SIG-M5 (cell line): ENCODE measurements at regions not wholly inside any gene's neighbourhood (a gene's known extent, or its start where the extent isn't known, plus 50 kb on each side); places are given as distances from the start of the nearest gene placed in this dataset.

Experiments
- DNase-seq: peaks from one replicate; lab custom pipeline; 2025; lab: John Stamatoyannopoulos, UW

- no peak for DNase-seq
Measured at GRCh38 chr12:24603371-24603770, 345.5 kb downstream of the BCAT1 start.

DNA sequence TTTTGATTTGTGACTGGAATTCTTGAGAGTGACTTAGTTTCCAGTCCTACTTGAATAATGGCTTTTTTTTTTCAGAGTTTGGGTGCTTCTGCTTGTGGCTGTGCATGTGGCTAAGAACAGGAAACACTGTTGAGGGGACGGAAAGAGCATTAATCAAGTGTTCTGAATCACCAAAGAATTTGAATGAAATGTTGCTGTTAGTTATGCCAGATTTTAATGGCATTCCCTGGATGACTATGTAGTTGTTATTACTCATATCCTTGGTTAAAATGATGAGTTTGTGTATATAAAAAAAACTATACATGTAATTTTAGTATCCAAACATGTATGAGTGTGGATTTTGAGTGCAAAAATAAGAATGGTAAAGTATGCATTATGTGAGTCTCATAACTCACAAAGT lies 347.9 kb downstream of the BCAT1 start:
- no peak for DNase-seq

DNA sequence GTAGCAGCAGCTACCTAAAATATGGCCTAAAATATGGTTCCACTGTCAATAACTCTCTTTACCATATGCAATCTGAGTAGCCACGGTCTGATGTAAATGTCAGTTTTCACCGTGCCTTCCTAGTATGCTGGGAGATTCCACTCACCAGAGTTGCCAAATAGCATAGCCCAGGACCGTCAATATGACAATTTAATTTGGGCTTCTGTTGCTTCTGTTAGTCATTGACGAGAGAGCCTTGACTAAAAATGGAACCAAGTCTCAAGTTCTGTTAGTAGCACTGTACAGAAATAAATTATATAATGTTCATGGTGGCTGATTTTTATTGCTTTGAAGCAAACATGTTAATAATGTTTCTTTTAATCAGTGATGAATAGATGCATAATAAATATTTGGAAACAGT lies 348.4 kb downstream of the BCAT1 start:
- DNase-seq = no peak

GRCh38 chr12:24599736-24600135 lies 349.2 kb downstream of the BCAT1 start:
- DNase-seq = no peak

DNA sequence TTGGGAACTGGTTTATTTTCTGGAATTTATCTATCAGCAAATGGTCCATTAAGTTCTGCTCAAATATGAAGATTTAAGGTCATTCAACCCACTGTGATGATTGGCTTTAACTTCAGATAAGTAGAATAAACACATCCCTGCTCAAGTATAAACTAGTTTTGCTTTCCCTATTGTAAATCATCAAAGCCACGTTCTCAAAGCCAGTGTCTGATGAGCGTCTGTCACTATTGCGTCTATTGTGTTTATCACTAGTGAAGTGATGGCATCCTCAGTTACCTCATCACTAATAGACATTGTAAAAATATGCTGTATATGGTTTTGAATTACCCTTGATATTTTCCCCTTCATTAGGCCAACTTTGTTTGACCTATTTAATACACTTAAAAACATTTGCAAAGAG lies 351.3 kb downstream of the BCAT1 start:
- DNase-seq = no peak

- no peak for DNase-seq
Measured at GRCh38 chr12:24596768-24597388, 352.0 kb downstream of the BCAT1 start.

DNA sequence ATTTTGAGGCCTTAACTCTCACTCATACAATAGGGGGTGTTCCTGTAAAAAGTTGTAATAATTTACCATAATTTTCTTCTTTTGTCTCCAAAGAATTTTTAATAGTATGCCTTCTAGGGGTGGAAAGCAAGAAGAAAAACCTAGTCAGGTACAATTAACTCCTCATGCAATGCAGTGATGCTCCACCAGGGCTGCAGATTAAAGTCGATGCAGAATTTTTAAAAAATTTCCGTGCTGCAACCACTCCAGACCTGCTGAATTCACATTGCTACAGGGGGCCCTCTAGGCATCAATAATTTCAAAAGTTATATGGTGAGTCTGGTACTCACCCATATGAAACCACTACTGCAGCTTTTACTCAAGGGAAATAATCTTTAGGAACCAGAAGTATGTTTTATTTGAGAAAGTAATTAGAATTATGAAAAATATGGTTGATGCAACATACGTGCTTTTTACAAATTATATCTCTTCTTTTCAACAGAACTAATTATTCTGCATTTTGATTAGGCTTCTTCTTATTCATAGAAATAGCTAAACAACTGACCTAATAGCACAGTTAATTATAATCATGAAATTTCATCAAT lies 353.2 kb downstream of the BCAT1 start:
- no peak for DNase-seq

DNA sequence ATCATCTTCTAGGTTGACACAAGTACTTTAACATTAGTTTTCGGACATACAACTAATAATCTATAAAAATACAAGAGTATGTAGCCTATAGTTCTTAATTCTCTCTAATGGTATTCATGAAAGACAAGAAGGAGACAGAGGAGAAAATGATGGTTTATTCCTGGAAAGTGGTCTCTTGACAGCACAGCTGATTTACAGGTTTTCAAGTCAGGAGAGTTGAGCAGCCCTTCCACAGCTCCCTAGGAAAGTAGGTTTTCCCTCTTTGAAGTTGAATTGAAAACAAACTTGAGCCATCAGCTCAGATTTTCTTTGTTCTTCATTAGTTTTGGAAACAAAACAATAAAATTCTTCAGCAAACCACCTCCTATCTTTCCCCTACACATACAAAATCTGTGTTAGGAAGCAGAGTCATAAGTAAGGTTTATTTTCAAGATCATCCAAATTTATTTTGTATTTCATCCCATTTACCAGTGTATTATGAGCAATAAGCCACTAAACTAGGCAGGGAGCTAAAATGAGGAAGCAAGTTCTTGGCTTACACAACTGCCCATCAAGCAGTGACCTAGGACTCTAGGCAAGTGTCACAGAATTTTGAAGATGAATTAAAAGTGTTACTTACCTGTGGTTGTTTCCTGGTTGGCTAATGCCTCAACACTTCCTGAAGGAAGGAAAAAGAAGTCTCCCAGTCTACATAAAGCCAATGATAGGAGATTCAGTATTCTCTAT lies 357.0 kb downstream of the BCAT1 start:
- DNase-seq = no peak

DNA sequence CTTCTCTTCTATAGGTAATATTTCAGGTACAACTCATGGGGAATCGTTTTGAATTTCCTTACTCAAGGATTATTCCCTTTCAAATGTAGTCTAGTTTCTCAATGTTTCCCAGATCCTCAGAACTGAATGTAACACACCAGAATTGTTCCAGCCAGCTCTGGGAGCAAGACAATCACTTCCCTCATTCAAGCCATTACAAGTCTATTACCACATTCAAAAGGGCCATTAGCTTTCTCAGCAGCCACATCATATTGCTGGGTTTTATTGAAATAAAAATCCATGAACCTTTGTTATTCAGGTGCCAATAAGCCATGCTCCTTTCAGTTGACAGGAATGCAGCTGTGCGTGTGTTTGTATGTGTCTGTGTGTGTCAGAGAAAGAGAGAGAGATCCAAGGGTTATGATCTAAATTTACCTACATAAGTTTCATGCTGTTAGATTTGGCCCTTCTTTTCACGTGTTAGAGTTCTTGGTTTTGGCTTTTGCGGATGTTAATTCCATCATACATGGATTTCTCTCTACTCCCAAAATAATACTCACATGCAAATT lies 357.7 kb downstream of the BCAT1 start:
- DNase-seq = no peak

DNA sequence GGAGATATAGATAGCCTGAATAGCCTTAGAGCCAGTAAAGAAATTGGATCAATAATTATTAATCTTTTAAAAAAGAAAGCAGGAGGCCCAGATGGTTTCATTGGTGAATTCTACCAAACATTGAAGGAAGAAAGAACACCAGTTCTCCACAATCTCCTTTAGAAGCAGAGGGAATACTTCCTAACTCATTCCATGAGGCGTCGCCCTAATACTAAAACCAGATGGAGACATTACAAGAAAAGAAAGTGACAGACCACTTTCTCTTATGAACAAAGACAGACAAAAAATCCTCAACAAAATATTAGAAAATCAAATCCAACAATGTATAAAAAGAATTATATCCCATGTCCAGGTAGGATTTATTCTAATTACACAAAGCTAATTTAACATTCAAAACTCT lies 362.6 kb downstream of the BCAT1 start:
- DNase-seq = no peak

GRCh38 chr12:24584032-24584675 lies 364.7 kb downstream of the BCAT1 start:
- no peak for DNase-seq

- DNase-seq = no peak
Measured at GRCh38 chr12:24582954-24583601, 365.8 kb downstream of the BCAT1 start.

GRCh38 chr12:24574538-24574937 lies 374.4 kb downstream of the BCAT1 start:
- DNase-seq = no peak

DNA sequence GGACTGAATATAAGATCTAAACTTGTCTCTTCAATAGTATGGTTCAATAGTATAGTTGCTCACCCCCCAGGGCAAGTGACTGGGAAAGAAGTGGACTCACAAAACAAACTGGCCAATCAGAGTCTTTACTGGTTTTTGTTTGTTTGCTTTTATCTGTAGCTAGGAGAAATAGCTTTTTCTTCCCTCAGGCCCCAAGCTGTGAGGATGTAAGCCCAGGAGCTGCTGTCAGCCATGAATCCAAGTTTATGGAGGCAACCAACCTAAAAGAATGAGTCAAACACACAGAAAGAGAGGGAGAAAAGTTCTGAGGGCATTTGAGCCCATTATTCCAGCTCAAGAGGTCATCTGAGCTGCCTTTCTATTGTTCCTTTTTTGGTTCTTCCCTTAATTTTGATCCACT lies 375.3 kb downstream of the BCAT1 start:
- no peak for DNase-seq

- DNase-seq = no peak
Measured at GRCh38 chr12:24565300-24565699, 383.6 kb downstream of the BCAT1 start.

DNA sequence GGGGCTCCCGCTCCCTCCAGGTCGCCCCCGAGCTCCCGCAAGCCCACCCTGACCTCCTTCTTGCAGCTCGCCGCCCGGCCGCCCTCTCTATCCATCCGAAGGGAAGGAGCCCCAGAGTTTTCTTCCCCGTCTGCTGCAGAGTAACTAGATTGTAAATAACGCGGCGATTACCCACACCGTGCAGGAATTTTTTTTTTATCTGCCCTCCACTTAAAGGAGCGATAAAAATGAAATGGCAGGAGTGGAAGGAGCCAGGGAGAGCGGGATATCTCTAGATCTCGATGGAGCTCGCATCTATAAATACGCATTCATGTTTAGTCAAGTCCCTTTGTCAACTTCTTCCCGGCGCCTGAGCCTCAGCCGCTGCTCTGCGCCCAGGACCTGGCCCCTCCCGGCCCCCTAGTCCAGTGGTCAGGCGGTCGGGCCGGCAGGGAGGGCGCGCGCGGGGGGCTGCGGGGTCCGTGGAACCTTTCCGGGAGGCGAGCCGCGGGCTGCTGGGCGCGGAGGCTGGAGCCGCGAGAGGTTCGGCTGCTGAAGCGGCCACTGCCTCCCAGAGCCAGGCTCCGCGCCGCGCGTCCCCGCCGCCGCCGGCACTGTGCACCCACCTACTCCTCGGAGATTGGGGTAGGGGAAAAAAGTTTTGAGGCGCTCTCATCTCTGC lies 386.0 kb downstream of the BCAT1 start:
- DNase-seq = no peak

- DNase-seq = no peak
Measured at GRCh38 chr12:24561882-24562770, 386.8 kb downstream of the BCAT1 start.

DNA sequence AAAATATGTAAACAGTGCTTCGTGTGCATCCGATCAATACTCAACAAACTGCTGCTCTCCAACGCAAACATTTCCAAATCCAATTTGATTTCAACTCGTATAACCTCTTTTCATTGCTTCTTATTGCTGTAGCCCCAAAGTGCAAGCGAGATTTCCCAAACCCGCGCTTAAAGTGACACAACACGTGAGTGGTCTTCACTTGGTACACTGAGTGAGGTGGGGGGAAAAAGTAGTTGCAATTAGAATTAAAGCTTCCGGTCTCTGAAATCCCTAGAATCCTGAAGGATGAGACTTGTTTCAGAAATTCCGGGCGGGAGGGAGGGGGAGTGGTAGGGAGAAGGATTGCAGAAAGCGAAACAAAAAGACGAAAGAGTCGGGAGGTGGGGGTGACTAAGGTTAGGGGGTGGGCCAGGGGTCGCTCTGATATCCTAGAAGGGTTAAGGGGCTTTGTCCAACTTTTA lies 387.5 kb downstream of the BCAT1 start:
- no peak for DNase-seq

DNA sequence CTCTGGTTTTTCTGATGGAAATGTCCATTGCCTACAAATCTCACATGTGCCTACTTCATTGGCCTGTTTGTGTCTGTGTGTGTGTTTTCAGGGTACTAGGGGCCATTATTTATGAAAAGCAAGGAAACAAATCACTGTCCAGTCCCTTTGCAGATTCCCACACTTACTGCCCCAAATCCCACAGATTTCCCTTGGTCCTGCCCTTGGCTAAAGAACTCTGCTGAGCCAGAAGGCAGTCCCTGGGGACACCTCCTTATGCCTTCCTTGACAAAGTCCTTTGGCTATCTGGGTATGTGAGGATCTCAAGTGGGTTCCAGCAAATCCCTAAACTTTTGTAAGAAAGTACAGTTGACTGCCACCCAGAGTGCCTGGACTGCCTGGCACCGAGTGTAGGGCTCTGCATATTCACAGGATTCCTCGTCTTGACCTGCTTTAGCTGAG lies 388.1 kb downstream of the BCAT1 start:
- DNase-seq = no peak

- no peak for DNase-seq
Measured at GRCh38 chr12:24560192-24560775, 388.6 kb downstream of the BCAT1 start.
